ENCODE measurements at regions not wholly inside any gene's neighbourhood (a gene's known extent, or its start where the extent isn't known, plus 50 kb on each side); places are given as distances from the start of the nearest gene placed in this dataset.

GRCh38 chr10:131436458-131436857 is 124.9 kb upstream of the TCERG1L start:
- no peak overlapping the region for H3K23ac ChIP-seq (ENCODE audit: low read length)
- H3K4me3 ChIP-seq (ENCODE audit: low read length): no peak overlapping the region
- no peak overlapping the region for H2BK120ac ChIP-seq (ENCODE audit: low read depth, low read length)
- no peak overlapping the region for H4K8ac ChIP-seq (ENCODE audit: low read depth, low read length)
- no peak overlapping the region for H2AK5ac ChIP-seq (ENCODE audit: low read length)
- no peak overlapping the region for H3K18ac ChIP-seq (ENCODE audit: low read length)
- H2BK15ac ChIP-seq (replicated peaks; ENCODE audit: low read depth): no peak overlapping the region
- no peaks in the 10 kb centered on the region for H3K36me3 ChIP-seq (ENCODE audit: control insufficient read depth, insufficient read depth, low read length)
- no peak overlapping the region for H3K9ac ChIP-seq (ENCODE audit: low read length)
- H3K27ac ChIP-seq (ENCODE audit: low read depth, low read length): no peak overlapping the region
- no peak overlapping the region for H3K4me2 ChIP-seq (ENCODE audit: low read length)
- no peaks in the 10 kb centered on the region for H3K4me1 ChIP-seq (ENCODE audit: control insufficient read depth, low read depth, low read length)
- H3K27me3 ChIP-seq (ENCODE audit: insufficient read depth, low read length, poor library complexity): no peaks in the 10 kb centered on the region
- no peak overlapping the region for H3K4ac ChIP-seq (ENCODE audit: low read depth, low read length)
- H4K5ac ChIP-seq (ENCODE audit: low read length): no peak overlapping the region
- DNase-seq: no peak
- no peaks in the 10 kb centered on the region for H3K79me2 ChIP-seq (ENCODE audit: control insufficient read depth, insufficient read depth, low read length)
- no peaks in the 10 kb centered on the region for H3K79me1 ChIP-seq (ENCODE audit: low read length)
- no peak overlapping the region for H2BK5ac ChIP-seq (ENCODE audit: low read length)
- H3K56ac ChIP-seq (ENCODE audit: low read length): no peak overlapping the region
- no CpG with 5 or more reads among the region's 4 CpGs for WGBS (ENCODE audit: extremely low coverage, insufficient coverage, low lambda C conversion rate)

GRCh38 chr10:131437556-131438475 is 126.3 kb upstream of the TCERG1L start:
- DNase-seq: no peak
- H3K4ac ChIP-seq (ENCODE audit: low read depth, low read length): no peak overlapping the region
- H2BK120ac ChIP-seq (ENCODE audit: low read depth, low read length): no peak overlapping the region
- H4K8ac ChIP-seq (ENCODE audit: low read depth, low read length): no peak overlapping the region
- no peaks in the 10 kb centered on the region for H3K27me3 ChIP-seq (ENCODE audit: insufficient read depth, low read length, poor library complexity)
- no peaks in the 10 kb centered on the region for H3K79me1 ChIP-seq (ENCODE audit: low read length)
- no peak overlapping the region for H2AK5ac ChIP-seq (ENCODE audit: low read length)
- H3K56ac ChIP-seq (ENCODE audit: low read length): no peak overlapping the region
- H2BK15ac ChIP-seq (replicated peaks; ENCODE audit: low read depth): no peak overlapping the region
- H3K36me3 ChIP-seq (ENCODE audit: control insufficient read depth, insufficient read depth, low read length): no peaks in the 10 kb centered on the region
- no peak overlapping the region for H3K27ac ChIP-seq (ENCODE audit: low read depth, low read length)
- H4K5ac ChIP-seq (ENCODE audit: low read length): no peak overlapping the region
- H3K4me1 ChIP-seq (ENCODE audit: control insufficient read depth, low read depth, low read length): no peaks in the 10 kb centered on the region
- WGBS (ENCODE audit: extremely low coverage, insufficient coverage, low lambda C conversion rate): no CpG with 5 or more reads among the region's 13 CpGs
- no peak overlapping the region for H3K4me2 ChIP-seq (ENCODE audit: low read length)
- H3K23ac ChIP-seq (ENCODE audit: low read length): no peak overlapping the region
- H3K9ac ChIP-seq (ENCODE audit: low read length): no peak overlapping the region
- no peak overlapping the region for H2BK5ac ChIP-seq (ENCODE audit: low read length)
- H3K79me2 ChIP-seq (ENCODE audit: control insufficient read depth, insufficient read depth, low read length): no peaks in the 10 kb centered on the region
- no peak overlapping the region for H3K18ac ChIP-seq (ENCODE audit: low read length)
- no peak overlapping the region for H3K4me3 ChIP-seq (ENCODE audit: low read length)

- Histone ChIP-seq H3K23ac (ENCODE audit: low read length) (no peak overlapping the region), H3K56ac (ENCODE audit: low read length) (no peak overlapping the region), H3K27me3 (ENCODE audit: insufficient read depth, low read length, poor library complexity) (no peaks in the 10 kb centered on the region), H3K18ac (ENCODE audit: low read length) (no peak overlapping the region), H3K9ac (ENCODE audit: low read length) (no peak overlapping the region), H3K36me3 (ENCODE audit: control insufficient read depth, insufficient read depth, low read length) (no peaks in the 10 kb centered on the region), H2BK15ac (replicated peaks; ENCODE audit: low read depth) (no peak overlapping the region), H3K4me3 (ENCODE audit: low read length) (no peak overlapping the region), H3K4me1 (ENCODE audit: control insufficient read depth, low read depth, low read length) (no peaks in the 10 kb centered on the region), H4K8ac (ENCODE audit: low read depth, low read length) (no peak overlapping the region), H3K27ac (ENCODE audit: low read depth, low read length) (no peak overlapping the region), H3K79me2 (ENCODE audit: control insufficient read depth, insufficient read depth, low read length) (no peaks in the 10 kb centered on the region), H3K4ac (ENCODE audit: low read depth, low read length) (no peak overlapping the region), H2BK5ac (ENCODE audit: low read length) (no peak overlapping the region), H3K4me2 (ENCODE audit: low read length) (no peak overlapping the region), H3K79me1 (ENCODE audit: low read length) (no peaks in the 10 kb centered on the region), H2AK5ac (ENCODE audit: low read length) (no peak overlapping the region), H4K5ac (ENCODE audit: low read length) (no peak overlapping the region), H2BK120ac (ENCODE audit: low read depth, low read length) (no peak overlapping the region)
- 100% methylated on average over 1 of the region's 4 CpGs for WGBS (ENCODE audit: extremely low coverage, insufficient coverage, low lambda C conversion rate)
- DNase-seq: no peak
Measured at GRCh38 chr10:131438665-131439064, 127.1 kb upstream of the TCERG1L start.

- Histone ChIP-seq H2BK5ac (ENCODE audit: low read length) (no peak overlapping the region), H2AK5ac (ENCODE audit: low read length) (no peak overlapping the region), H3K18ac (ENCODE audit: low read length) (no peak overlapping the region), H4K8ac (ENCODE audit: low read depth, low read length) (no peak overlapping the region), H3K79me2 (ENCODE audit: control insufficient read depth, insufficient read depth, low read length) (no peaks in the 10 kb centered on the region), H3K36me3 (ENCODE audit: control insufficient read depth, insufficient read depth, low read length) (no peaks in the 10 kb centered on the region), H3K56ac (ENCODE audit: low read length) (no peak overlapping the region), H3K4me3 (ENCODE audit: low read length) (no peak overlapping the region), H3K4ac (ENCODE audit: low read depth, low read length) (no peak overlapping the region), H3K27me3 (ENCODE audit: insufficient read depth, low read length, poor library complexity) (no peaks in the 10 kb centered on the region), H3K79me1 (ENCODE audit: low read length) (no peaks in the 10 kb centered on the region), H4K5ac (ENCODE audit: low read length) (no peak overlapping the region), H2BK120ac (ENCODE audit: low read depth, low read length) (no peak overlapping the region), H3K9ac (ENCODE audit: low read length) (no peak overlapping the region), H3K27ac (ENCODE audit: low read depth, low read length) (no peak overlapping the region), H3K23ac (ENCODE audit: low read length) (no peak overlapping the region), H3K4me1 (ENCODE audit: control insufficient read depth, low read depth, low read length) (no peaks in the 10 kb centered on the region), H3K4me2 (ENCODE audit: low read length) (no peak overlapping the region), H2BK15ac (replicated peaks; ENCODE audit: low read depth) (no peak overlapping the region)
- no CpG with 5 or more reads among the region's 6 CpGs for WGBS (ENCODE audit: extremely low coverage, insufficient coverage, low lambda C conversion rate)
- DNase-seq: no peak
Measured at GRCh38 chr10:131439705-131440104, 128.2 kb upstream of the TCERG1L start.

GRCh38 chr10:131440405-131441360 is 129.2 kb upstream of the TCERG1L start:
- H2AK5ac ChIP-seq (ENCODE audit: low read length): no peak overlapping the region
- H3K56ac ChIP-seq (ENCODE audit: low read length): no peak overlapping the region
- no peak overlapping the region for H3K23ac ChIP-seq (ENCODE audit: low read length)
- no peaks in the 10 kb centered on the region for H3K27me3 ChIP-seq (ENCODE audit: insufficient read depth, low read length, poor library complexity)
- H3K4me1 ChIP-seq (ENCODE audit: control insufficient read depth, low read depth, low read length): no peaks in the 10 kb centered on the region
- no peak for DNase-seq
- no peaks in the 10 kb centered on the region for H3K79me2 ChIP-seq (ENCODE audit: control insufficient read depth, insufficient read depth, low read length)
- no peak overlapping the region for H2BK5ac ChIP-seq (ENCODE audit: low read length)
- no peak overlapping the region for H3K4me2 ChIP-seq (ENCODE audit: low read length)
- no peak overlapping the region for H3K9ac ChIP-seq (ENCODE audit: low read length)
- no peak overlapping the region for H3K27ac ChIP-seq (ENCODE audit: low read depth, low read length)
- no peaks in the 10 kb centered on the region for H3K36me3 ChIP-seq (ENCODE audit: control insufficient read depth, insufficient read depth, low read length)
- no CpG with 5 or more reads among the region's 33 CpGs for WGBS (ENCODE audit: extremely low coverage, insufficient coverage, low lambda C conversion rate)
- H3K18ac ChIP-seq (ENCODE audit: low read length): no peak overlapping the region
- no peak overlapping the region for H4K8ac ChIP-seq (ENCODE audit: low read depth, low read length)
- no peak overlapping the region for H4K5ac ChIP-seq (ENCODE audit: low read length)
- no peak overlapping the region for H3K4me3 ChIP-seq (ENCODE audit: low read length)
- H3K4ac ChIP-seq (ENCODE audit: low read depth, low read length): no peak overlapping the region
- no peak overlapping the region for H2BK15ac ChIP-seq (replicated peaks; ENCODE audit: low read depth)
- H2BK120ac ChIP-seq (ENCODE audit: low read depth, low read length): no peak overlapping the region
- no peaks in the 10 kb centered on the region for H3K79me1 ChIP-seq (ENCODE audit: low read length)
